Testis (tissue), 2 donors: ENCODE measurements at regions not wholly inside any gene's neighbourhood (a gene's known extent, or its start where the extent isn't known, plus 50 kb on each side); places are given as distances from the start of the nearest gene placed in this dataset.

Experiments
- DNase-seq: peaks from one replicate; pipeline ENCODE4 v3.0.0-alpha.2; 2019
- H3K27ac ChIP-seq, 2 donors: fragments of 200-600 bp; sonication (generic); one replicate each; pipeline ENCODE4 v1.5.1; 2019
- H3K27me3 ChIP-seq: fragments of 200-600 bp; sonication (generic); one replicate; pipeline ENCODE4 v1.5.1; 2019
- H3K36me3 ChIP-seq: fragments of 200-600 bp; sonication (generic); one replicate; pipeline ENCODE4 v1.5.1; 2017; ENCODE audit warnings: low read depth; ENCODE audit errors: missing control alignments
- H3K4me1 ChIP-seq: fragments of 200-600 bp; sonication (generic); one replicate; pipeline ENCODE4 v1.5.1; 2019
- H3K4me3 ChIP-seq, 2 donors: fragments of 200-600 bp; sonication (generic); one replicate each; pipeline ENCODE4 v1.5.1; 2017 to 2019
- H3K9me3 ChIP-seq: fragments of 200-600 bp; sonication (generic); one replicate; pipeline ENCODE4 v1.5.1; 2017
- POLR2A ChIP-seq: fragments of 450-650 bp; IDR thresholded peaks from one replicate; pipeline ENCODE4 v1.6.1; 2017; ENCODE audit warnings: antibody characterized with exemption, mild to moderate bottlenecking, moderate library complexity
- WGBS, 2 donors: methylation state at CpG; one replicate each; pipeline ENCODE4 v1.1.5; 2018; 5-methylcytosine and 5-hydroxymethylcytosine counted together
- intact Hi-C: fragments of 100-400 bp; cut with DNase I; formaldehyde crosslinking; loops from one replicate; pipeline ENCODE4 v1.15.1; 2023; ENCODE audit warnings: low total_unique reads
- TF ChIP-seq, protein P1 (sequence below), 3 experiments: fragments of 450-650 bp in 2 of 3; fragments of 200-600 bp in 1 of 3; sonication (generic) in 1 of 3; IDR thresholded peaks; one replicate each; pipeline ENCODE4 v1.5.1; 2016 to 2019; ENCODE audit warnings: antibody characterized with exemption in 3 of 3, mild to moderate bottlenecking in 2 of 3, moderate library complexity in 1 of 3

DNA sequence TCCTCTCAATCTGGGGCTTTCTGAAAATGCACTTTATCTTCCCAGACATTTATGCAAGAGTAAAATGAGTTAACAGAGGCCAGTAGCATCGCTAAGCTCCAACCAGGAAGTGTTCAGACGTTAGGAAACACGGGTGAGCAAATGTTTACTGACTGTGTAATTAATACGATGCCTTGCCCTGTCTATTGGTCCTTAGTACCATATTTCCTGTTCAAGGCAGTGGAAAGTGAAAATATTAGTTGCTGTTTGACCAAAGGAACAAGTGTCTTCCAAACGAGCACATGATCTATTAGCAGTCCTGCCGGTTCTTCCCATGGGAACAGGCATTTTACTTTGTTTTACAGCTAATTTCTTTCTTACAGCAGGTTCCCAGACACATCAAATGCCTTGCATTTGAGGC is 311.1 kb upstream of the JAG1 start:
- H3K27ac ChIP-seq = no peak overlapping the region
- WGBS, 2 donors = 52 to 60% methylated on average over 6 of the region's 6 CpGs
- H3K4me3 ChIP-seq = no peak overlapping the region
- no peaks in the 10 kb centered on the region for H3K4me1 ChIP-seq
- no peaks in the 10 kb centered on the region for H3K27me3 ChIP-seq
- no peak for DNase-seq
- intact Hi-C loops = no loop called here
- TF ChIP-seq POLR2A = no peak
- TF ChIP-seq, protein P1, sequence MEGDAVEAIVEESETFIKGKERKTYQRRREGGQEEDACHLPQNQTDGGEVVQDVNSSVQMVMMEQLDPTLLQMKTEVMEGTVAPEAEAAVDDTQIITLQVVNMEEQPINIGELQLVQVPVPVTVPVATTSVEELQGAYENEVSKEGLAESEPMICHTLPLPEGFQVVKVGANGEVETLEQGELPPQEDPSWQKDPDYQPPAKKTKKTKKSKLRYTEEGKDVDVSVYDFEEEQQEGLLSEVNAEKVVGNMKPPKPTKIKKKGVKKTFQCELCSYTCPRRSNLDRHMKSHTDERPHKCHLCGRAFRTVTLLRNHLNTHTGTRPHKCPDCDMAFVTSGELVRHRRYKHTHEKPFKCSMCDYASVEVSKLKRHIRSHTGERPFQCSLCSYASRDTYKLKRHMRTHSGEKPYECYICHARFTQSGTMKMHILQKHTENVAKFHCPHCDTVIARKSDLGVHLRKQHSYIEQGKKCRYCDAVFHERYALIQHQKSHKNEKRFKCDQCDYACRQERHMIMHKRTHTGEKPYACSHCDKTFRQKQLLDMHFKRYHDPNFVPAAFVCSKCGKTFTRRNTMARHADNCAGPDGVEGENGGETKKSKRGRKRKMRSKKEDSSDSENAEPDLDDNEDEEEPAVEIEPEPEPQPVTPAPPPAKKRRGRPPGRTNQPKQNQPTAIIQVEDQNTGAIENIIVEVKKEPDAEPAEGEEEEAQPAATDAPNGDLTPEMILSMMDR (IDR thresholded peaks at IDR 0.05) = no peak
- H3K9me3 ChIP-seq = no peaks in the 10 kb centered on the region
- no peaks in the 10 kb centered on the region for H3K36me3 ChIP-seq

DNA sequence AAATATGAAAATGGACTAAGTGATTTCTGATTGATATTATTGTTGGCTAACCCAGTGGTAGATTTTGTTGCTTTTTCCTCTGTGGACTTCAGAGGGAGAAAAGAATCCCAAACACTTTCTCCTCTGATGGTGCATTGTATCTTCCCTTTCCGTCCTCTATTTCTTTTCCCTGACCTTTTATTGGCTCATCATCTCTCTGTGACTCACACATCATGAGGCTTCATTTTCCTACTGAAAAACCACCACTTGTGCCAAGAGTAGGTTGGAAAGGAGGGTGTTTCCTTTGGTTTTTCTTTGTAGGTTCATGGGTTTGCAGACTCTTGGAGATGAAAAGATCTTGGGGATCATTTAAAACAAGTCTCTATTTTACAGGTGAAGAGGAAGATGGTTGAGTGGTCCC is 311.7 kb upstream of the JAG1 start:
- no peaks in the 10 kb centered on the region for H3K36me3 ChIP-seq
- intact Hi-C loops = no loop called here
- 53 to 55% methylated on average over 1 of the region's 1 CpG for WGBS, 2 donors
- H3K27ac ChIP-seq = no peak overlapping the region
- DNase-seq = no peak
- no peaks in the 10 kb centered on the region for H3K27me3 ChIP-seq
- H3K4me3 ChIP-seq = no peak overlapping the region
- no peaks in the 10 kb centered on the region for H3K4me1 ChIP-seq
- TF ChIP-seq, protein P1 (IDR thresholded peaks at IDR 0.05) = no peak
- TF ChIP-seq POLR2A = no peak
- H3K9me3 ChIP-seq = no peaks in the 10 kb centered on the region

- no peak overlapping the region for H3K4me3 ChIP-seq
- H3K9me3 ChIP-seq = no peaks in the 10 kb centered on the region
- WGBS, 2 donors = 74 to 90% methylated on average over 5 of the region's 5 CpGs
- no peak for DNase-seq
- no peak for TF ChIP-seq POLR2A
- TF ChIP-seq, protein P1 (IDR thresholded peaks at IDR 0.05) = no peak
- H3K27me3 ChIP-seq = no peaks in the 10 kb centered on the region
- H3K27ac ChIP-seq = no peak overlapping the region
- intact Hi-C loops = no loop called here
- no peaks in the 10 kb centered on the region for H3K4me1 ChIP-seq
- H3K36me3 ChIP-seq = no peaks in the 10 kb centered on the region
Observed at GRCh38 chr20:10986586-10986985, 312.8 kb upstream of the JAG1 start.

DNA sequence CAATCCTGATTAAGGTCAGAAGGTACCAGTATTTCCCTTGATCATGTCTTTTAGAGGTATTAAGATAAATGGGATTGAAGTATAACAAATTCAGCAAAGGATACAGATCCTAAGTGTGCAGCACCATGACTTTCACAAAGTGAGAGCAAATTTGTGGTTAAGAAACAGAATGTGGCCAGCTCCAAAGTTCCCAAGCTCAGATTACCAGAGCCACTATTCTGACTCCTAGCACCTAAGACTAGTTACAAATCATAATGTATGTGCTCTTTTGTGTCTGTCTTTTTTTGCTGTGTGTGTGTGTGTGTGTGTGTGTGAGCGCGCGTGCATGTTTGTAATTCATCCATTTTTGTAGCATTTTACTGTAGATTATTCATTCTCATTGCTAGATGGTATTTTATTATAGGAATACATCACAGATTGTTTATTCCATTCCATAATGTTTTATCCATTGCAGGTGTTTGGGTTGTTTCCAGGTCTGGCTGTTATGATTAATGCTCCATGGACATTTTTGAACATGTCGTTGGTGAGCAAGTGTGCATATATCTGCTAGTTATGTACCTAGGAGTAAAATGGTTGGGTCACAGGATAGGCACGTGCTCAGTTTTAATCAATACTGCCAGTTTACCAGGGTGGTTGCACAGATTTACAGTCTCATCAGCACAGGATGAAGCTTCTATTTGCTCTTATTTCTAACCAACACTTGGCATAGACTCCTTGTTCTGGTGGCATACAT is 314.0 kb upstream of the JAG1 start:
- no peak for DNase-seq
- H3K4me1 ChIP-seq = no peaks in the 10 kb centered on the region
- no peaks in the 10 kb centered on the region for H3K9me3 ChIP-seq
- H3K36me3 ChIP-seq = no peaks in the 10 kb centered on the region
- intact Hi-C loops = no loop called here
- H3K27ac ChIP-seq = no peak overlapping the region
- H3K4me3 ChIP-seq = no peak overlapping the region
- 85 to 86% methylated on average over 5 of the region's 5 CpGs for WGBS, 2 donors
- H3K27me3 ChIP-seq = no peaks in the 10 kb centered on the region
- TF ChIP-seq, protein P1 (IDR thresholded peaks at IDR 0.05) = no peak
- TF ChIP-seq POLR2A = no peak
